Thyroid gland (tissue), 4 donors: ENCODE measurements at regions not wholly inside any gene's neighbourhood (a gene's known extent, or its start where the extent isn't known, plus 50 kb on each side); places are given as distances from the start of the nearest gene placed in this dataset.

ENCODE experiments used
- DNase-seq, 2 donors: peaks; one replicate each; pipeline ENCODE4 v3.0.0-alpha.2; 2019
- H3K27ac ChIP-seq, 3 donors: fragments of 200-600 bp; sonication (generic); 1 replicate in 2 of 3; 2 replicates in 1 of 3; pipeline ENCODE4 v1.5.1; 2016 to 2019; ENCODE audit warnings: mild to moderate bottlenecking in 1 of 3, moderate library complexity in 1 of 3
- H3K27me3 ChIP-seq: fragments of 200-600 bp; sonication (generic); one replicate; pipeline ENCODE4 v1.5.1; 2019
- H3K36me3 ChIP-seq, 2 donors: fragments of 200-600 bp; sonication (generic); one replicate each; pipeline ENCODE4 v1.5.1; 2016 to 2019
- H3K4me1 ChIP-seq, 2 donors: fragments of 200-600 bp; sonication (generic); one replicate each; pipeline ENCODE4 v1.5.1; 2017 to 2019
- H3K4me3 ChIP-seq, 3 donors: fragments of 200-600 bp; sonication (generic); replicated peaks in 1 of 3; 1 replicate in 2 of 3; 2 replicates in 1 of 3; pipeline ENCODE4 v1.5.1; 2016; ENCODE audit warnings: mild to moderate bottlenecking in 1 of 3
- H3K9me3 ChIP-seq: fragments of 200-600 bp; sonication (generic); one replicate; pipeline ENCODE4 v1.5.1; 2017
- CTCF ChIP-seq, 6 experiments: fragments of 200-600 bp in 3 of 6; fragments of 450-650 bp in 3 of 6; sonication (generic) in 3 of 6; IDR thresholded peaks; one replicate each; pipeline ENCODE4 v1.5.1; 2016 to 2019; ENCODE audit warnings: antibody characterized with exemption in 6 of 6, mild to moderate bottlenecking in 2 of 6, inconsistent platforms in 1 of 6, moderate library complexity in 1 of 6
- POLR2A ChIP-seq, 2 donors: fragments of 450-650 bp; IDR thresholded peaks; one replicate each; pipeline ENCODE4 v1.6.1; 2017; ENCODE audit warnings: antibody characterized with exemption in 2 of 2, mild to moderate bottlenecking in 2 of 2, moderate library complexity in 1 of 2
- WGBS, 2 donors: methylation state at CpG; one replicate each; pipeline ENCODE4 v1.1.5; 2017; 5-methylcytosine and 5-hydroxymethylcytosine counted together
- intact Hi-C: fragments of 100-400 bp; cut with DNase I; formaldehyde crosslinking; loops from one replicate; pipeline ENCODE4 v1.15.1; 2023

- TF ChIP-seq POLR2A (IDR thresholded peaks at IDR 0.05) (no peak), CTCF (IDR thresholded peaks at IDR 0.05) (no peak)
- Histone ChIP-seq H3K9me3 (no peaks in the 10 kb centered on the region), H3K36me3 (no peaks in the 10 kb centered on the region), H3K27me3 (no peaks in the 10 kb centered on the region), H3K4me3 (no peak overlapping the region), H3K27ac (no peak overlapping the region), H3K4me1 (no peaks in the 10 kb centered on the region)
- intact Hi-C loops, result no loop called here
- no peak for DNase-seq
Measured at GRCh38 chr4:22045051-22045630, 96.6 kb upstream of the KCNIP4 start.

GRCh38 chr4:22031423-22031822 lies 82.9 kb upstream of the KCNIP4 start:
- no peaks in the 10 kb centered on the region for H3K36me3 ChIP-seq
- DNase-seq, result no peak
- H3K4me1 ChIP-seq, result no peaks in the 10 kb centered on the region
- H3K9me3 ChIP-seq, result no peaks in the 10 kb centered on the region
- 62 to 72% methylated on average over 1 of the region's 1 CpG for WGBS, 2 donors
- no peak overlapping the region for H3K27ac ChIP-seq
- no peak for TF ChIP-seq POLR2A (IDR thresholded peaks at IDR 0.05)
- TF ChIP-seq CTCF (IDR thresholded peaks at IDR 0.05), result no peak
- intact Hi-C loops, result no loop called here
- H3K4me3 ChIP-seq, result no peak overlapping the region
- no peaks in the 10 kb centered on the region for H3K27me3 ChIP-seq

GRCh38 chr4:22030881-22031280 lies 82.3 kb upstream of the KCNIP4 start:
- no peak for TF ChIP-seq POLR2A (IDR thresholded peaks at IDR 0.05)
- TF ChIP-seq CTCF (IDR thresholded peaks at IDR 0.05), result no peak

GRCh38 chr4:22030307-22030706 lies 81.7 kb upstream of the KCNIP4 start:
- Histone ChIP-seq H3K4me3 (no peak overlapping the region), H3K27ac (no peak overlapping the region), H3K36me3 (no peaks in the 10 kb centered on the region), H3K9me3 (no peaks in the 10 kb centered on the region), H3K27me3 (no peaks in the 10 kb centered on the region), H3K4me1 (no peaks in the 10 kb centered on the region)
- 76 to 77% methylated on average over 5 of the region's 5 CpGs for WGBS, 2 donors
- TF ChIP-seq POLR2A (IDR thresholded peaks at IDR 0.05), result no peak
- TF ChIP-seq CTCF (IDR thresholded peaks at IDR 0.05), result no peak
- DNase-seq, result no peak
- intact Hi-C loops, result no loop called here

More at GRCh38 chr4:22030881-22031280, 82.3 kb upstream of the KCNIP4 start:
- H3K36me3 ChIP-seq, result no peaks in the 10 kb centered on the region
- DNase-seq, result no peak
- no peak overlapping the region for H3K27ac ChIP-seq
- WGBS, 2 donors, result 84 to 89% methylated on average over 1 of the region's 1 CpG
- H3K4me3 ChIP-seq, result no peak overlapping the region
- no peaks in the 10 kb centered on the region for H3K9me3 ChIP-seq
- H3K27me3 ChIP-seq, result no peaks in the 10 kb centered on the region
- no peaks in the 10 kb centered on the region for H3K4me1 ChIP-seq
- intact Hi-C loops, result no loop called here

- intact Hi-C loops, result no loop called here
Measured at GRCh38 chr4:22029803-22030202, 81.2 kb upstream of the KCNIP4 start.

More at GRCh38 chr4:22029803-22030202, 81.2 kb upstream of the KCNIP4 start:
- no peaks in the 10 kb centered on the region for H3K9me3 ChIP-seq
- 79 to 93% methylated on average over 2 of the region's 2 CpGs for WGBS, 2 donors
- no peak overlapping the region for H3K27ac ChIP-seq
- H3K4me1 ChIP-seq, result no peaks in the 10 kb centered on the region
- DNase-seq, result no peak
- no peak for TF ChIP-seq CTCF (IDR thresholded peaks at IDR 0.05)
- TF ChIP-seq POLR2A (IDR thresholded peaks at IDR 0.05), result no peak
- H3K4me3 ChIP-seq, result no peak overlapping the region
- H3K27me3 ChIP-seq, result no peaks in the 10 kb centered on the region
- H3K36me3 ChIP-seq, result no peaks in the 10 kb centered on the region
